Spinal cord (tissue), 9 donors: ENCODE measurements at regions not wholly inside any gene's neighbourhood (a gene's known extent, or its start where the extent isn't known, plus 50 kb on each side); places are given as distances from the start of the nearest gene placed in this dataset.
"Not testable (repeated sequence)": the region's sequence is repeated elsewhere in the genome, so short reads cannot be mapped to it uniquely, and the experiment has no call there.

Experiments used
- DNase-seq, 6 donors: peaks; one replicate each; pipeline versions ENCODE4 v3.0.0 to v3.0.0-alpha.2; 2013 to 2015; ENCODE audit warnings: low spot score in 6 of 6, low read depth in 4 of 6
- H3K27ac ChIP-seq: one replicate; pipeline ENCODE4 v1.5.1; 2013; ENCODE audit warnings: low read depth, low read length, control low read depth
- H3K27me3 ChIP-seq: one replicate; pipeline ENCODE4 v1.6.1; 2013; ENCODE audit warnings: low read length; ENCODE audit not compliant: control insufficient read depth, insufficient read depth
- H3K36me3 ChIP-seq: one replicate; pipeline ENCODE4 v1.6.1; 2013; ENCODE audit warnings: low read length; ENCODE audit not compliant: control insufficient read depth, insufficient read depth
- H3K4me1 ChIP-seq: one replicate; pipeline ENCODE4 v1.6.1; 2013; ENCODE audit warnings: low read length; ENCODE audit not compliant: control insufficient read depth, insufficient read depth
- H3K4me3 ChIP-seq: one replicate; pipeline ENCODE4 v1.5.1; 2013; ENCODE audit warnings: low read depth, low read length, control low read depth
- H3K9me3 ChIP-seq: one replicate; pipeline ENCODE4 v1.6.1; 2013; ENCODE audit warnings: low read length; ENCODE audit not compliant: control insufficient read depth, insufficient read depth
- WGBS: methylation state at CpG from one replicate; pipeline ENCODE4 v1.1.5; 2013; ENCODE audit warnings: missing lambda C conversion rate; ENCODE audit not compliant: insufficient coverage; 5-methylcytosine and 5-hydroxymethylcytosine counted together
- donor health status: healthy.

GRCh38 chrY:14344648-14345333 is 179.5 kb upstream of the NLGN4Y start:
- Histone ChIP-seq H3K27me3 (no peaks in the 10 kb centered on the region), H3K27ac (no peak overlapping the region), H3K9me3 (no peaks in the 10 kb centered on the region), H3K4me3 (no peak overlapping the region), H3K36me3 (no peaks in the 10 kb centered on the region), H3K4me1 (no peaks in the 10 kb centered on the region)
- no peak for DNase-seq
- WGBS: no CpG with 5 or more reads among the region's 5 CpGs

- Histone ChIP-seq H3K27ac (no peak overlapping the region), H3K36me3 (no peaks in the 10 kb centered on the region), H3K9me3 (no peaks in the 10 kb centered on the region), H3K4me1 (no peaks in the 10 kb centered on the region), H3K27me3 (no peaks in the 10 kb centered on the region), H3K4me3 (no peak overlapping the region)
- no CpG with 5 or more reads among the region's 1 CpG for WGBS
- peak in 1 of 6 donors; percentile 1 for DNase-seq
Measured at GRCh38 chrY:14351590-14351989, 172.7 kb upstream of the NLGN4Y start.

GRCh38 chrY:14356154-14356553 is 168.2 kb upstream of the NLGN4Y start:
- Histone ChIP-seq H3K27me3 (no peaks in the 10 kb centered on the region), H3K4me1 (no peaks in the 10 kb centered on the region), H3K4me3 (no peak overlapping the region), H3K27ac (no peak overlapping the region), H3K9me3 (no peaks in the 10 kb centered on the region), H3K36me3 (no peaks in the 10 kb centered on the region)
- DNase-seq: no peak
- WGBS: no CpG with 5 or more reads among the region's 2 CpGs

- no peak overlapping the region for H3K4me3 ChIP-seq
- no peaks in the 10 kb centered on the region for H3K36me3 ChIP-seq
- H3K27me3 ChIP-seq: no peaks in the 10 kb centered on the region
- no peak for DNase-seq
- no peaks in the 10 kb centered on the region for H3K4me1 ChIP-seq
- H3K9me3 ChIP-seq: no peaks in the 10 kb centered on the region
- no peak overlapping the region for H3K27ac ChIP-seq
Measured at GRCh38 chrY:14360748-14361500, 163.4 kb upstream of the NLGN4Y start.

GRCh38 chrY:14373608-14374007 is 150.7 kb upstream of the NLGN4Y start:
- Histone ChIP-seq H3K4me1 (no peaks in the 10 kb centered on the region), H3K27ac (no peak overlapping the region), H3K36me3 (no peaks in the 10 kb centered on the region), H3K9me3 (no peaks in the 10 kb centered on the region), H3K27me3 (no peaks in the 10 kb centered on the region), H3K4me3 (no peak overlapping the region)
- WGBS: no CpG with 5 or more reads among the region's 2 CpGs
- no peak for DNase-seq

- Histone ChIP-seq H3K9me3 (no peaks in the 10 kb centered on the region), H3K4me3 (no peak overlapping the region), H3K27me3 (no peaks in the 10 kb centered on the region), H3K4me1 (no peaks in the 10 kb centered on the region), H3K36me3 (no peaks in the 10 kb centered on the region), H3K27ac (no peak overlapping the region)
- WGBS: no CpG with 5 or more reads among the region's 4 CpGs
- DNase-seq: no peak
Measured at GRCh38 chrY:14378217-14378616, 146.1 kb upstream of the NLGN4Y start.

- not testable (repeated sequence) for DNase-seq, H3K4me3 ChIP-seq, H3K27me3 ChIP-seq, H3K27ac ChIP-seq, H3K4me1 ChIP-seq, H3K9me3 ChIP-seq, H3K36me3 ChIP-seq
- WGBS: no CpG with 5 or more reads among the region's 8 CpGs
Measured at GRCh38 chrY:14410549-14411030, 113.7 kb upstream of the NLGN4Y start.

- Histone ChIP-seq H3K9me3 (no peaks in the 10 kb centered on the region), H3K27me3 (no peaks in the 10 kb centered on the region), H3K4me1 (no peaks in the 10 kb centered on the region), H3K4me3 (no peak overlapping the region), H3K36me3 (no peaks in the 10 kb centered on the region), H3K27ac (no peak overlapping the region)
- DNase-seq: no peak
Measured at GRCh38 chrY:14411334-14411733, 113.0 kb upstream of the NLGN4Y start.

- WGBS: no CpG with 5 or more reads among the region's 1 CpG
- no peak overlapping the region for H3K27ac ChIP-seq
Measured at GRCh38 chrY:14436546-14436945, 87.8 kb upstream of the NLGN4Y start.

GRCh38 chrY:14437626-14438025 is 86.7 kb upstream of the NLGN4Y start:
- no CpG with 5 or more reads among the region's 2 CpGs for WGBS
- H3K27ac ChIP-seq: no peak overlapping the region
- no peaks in the 10 kb centered on the region for H3K36me3 ChIP-seq
- no peaks in the 10 kb centered on the region for H3K27me3 ChIP-seq
- no peaks in the 10 kb centered on the region for H3K9me3 ChIP-seq
- DNase-seq: no peak
- no peaks in the 10 kb centered on the region for H3K4me1 ChIP-seq
- no peak overlapping the region for H3K4me3 ChIP-seq

More at GRCh38 chrY:14436546-14436945, 87.8 kb upstream of the NLGN4Y start:
- Histone ChIP-seq H3K4me3 (no peak overlapping the region), H3K36me3 (no peaks in the 10 kb centered on the region), H3K4me1 (no peaks in the 10 kb centered on the region), H3K9me3 (no peaks in the 10 kb centered on the region), H3K27me3 (no peaks in the 10 kb centered on the region)
- DNase-seq: no peak
